CD4-positive, alpha-beta memory T cell (primary cell): ENCODE measurements at regions not wholly inside any gene's neighbourhood (a gene's known extent, or its start where the extent isn't known, plus 50 kb on each side); places are given as distances from the start of the nearest gene placed in this dataset.

ENCODE experiments used
- CTCF ChIA-PET: fragments of 350-600 bp; sonication (Branson Sonifier 250); formaldehyde crosslinking; loops from one replicate; lab custom pipeline; 2021; ENCODE audit warnings: inconsistent platforms; ENCODE audit not compliant: partially characterized antibody; lab: Charles Lee
- POLR2A ChIA-PET: fragments of 350-600 bp; sonication (Branson Sonifier 250); formaldehyde crosslinking; loops from one replicate; lab custom pipeline; 2021; ENCODE audit not compliant: partially characterized antibody; lab: Charles Lee
- DNase-seq, 5 donors: peaks; one replicate each; pipeline versions ENCODE4 v3.0.0 to v3.0.0-alpha.2; 2020 to 2022; ENCODE audit warnings: mixed read lengths in 1 of 5
- H3K27ac ChIP-seq: one replicate; pipeline ENCODE4 v1.7.0; 2013; ENCODE audit warnings: low read depth, low read length
- H3K27me3 ChIP-seq: 2 replicates; pipeline ENCODE4 v1.7.0; 2013; ENCODE audit warnings: mild to moderate bottlenecking, low read length, moderate library complexity; ENCODE audit not compliant: insufficient read depth
- H3K36me3 ChIP-seq: 2 replicates; pipeline ENCODE4 v1.7.0; 2013; ENCODE audit warnings: mild to moderate bottlenecking, low read length, moderate library complexity; ENCODE audit not compliant: insufficient read depth
- H3K4me1 ChIP-seq: 2 replicates; pipeline ENCODE4 v1.7.0; 2013; ENCODE audit warnings: mild to moderate bottlenecking, low read length, moderate library complexity; ENCODE audit not compliant: insufficient read depth
- H3K4me3 ChIP-seq, 2 donors: one replicate each; pipeline ENCODE4 v1.7.0; 2013; ENCODE audit warnings: low read length in 2 of 2, mild to moderate bottlenecking in 1 of 2
- H3K9me3 ChIP-seq, 2 donors: one replicate each; pipeline ENCODE4 v1.7.0; 2013; ENCODE audit warnings: low read length in 2 of 2, control low read depth in 1 of 2; ENCODE audit not compliant: control insufficient read depth in 1 of 2
- H3K27ac Mint-ChIP-seq, 7 donors: one replicate each; pipeline ENCODE4 v1.8.0; 2020 to 2021; ENCODE audit warnings: mixed read lengths in 7 of 7, mild to moderate bottlenecking in 6 of 7, inconsistent platforms in 3 of 7, moderate library complexity in 3 of 7
- H3K27me3 Mint-ChIP-seq, 2 donors: one replicate each; pipeline ENCODE4 v1.8.0; 2020 to 2021; ENCODE audit warnings: mixed read lengths in 2 of 2
- H3K36me3 Mint-ChIP-seq, 2 donors: one replicate each; pipeline ENCODE4 v1.8.0; 2020 to 2021; ENCODE audit warnings: mixed read lengths in 2 of 2, inconsistent platforms in 1 of 2, mild to moderate bottlenecking in 1 of 2
- H3K4me1 Mint-ChIP-seq, 4 donors: one replicate each; pipeline ENCODE4 v1.8.0; 2020 to 2021; ENCODE audit warnings: mixed read lengths in 4 of 4, mild to moderate bottlenecking in 1 of 4
- H3K4me3 Mint-ChIP-seq, 8 donors: one replicate each; pipeline ENCODE4 v1.8.0; 2020 to 2021; ENCODE audit warnings: mixed read lengths in 8 of 8, mild to moderate bottlenecking in 7 of 8, moderate library complexity in 6 of 8, inconsistent platforms in 3 of 8
- H3K9me3 Mint-ChIP-seq, 8 donors: one replicate each; pipeline ENCODE4 v1.8.0; 2020 to 2021; ENCODE audit warnings: mixed read lengths in 8 of 8, mild to moderate bottlenecking in 5 of 8, inconsistent platforms in 3 of 8, moderate library complexity in 1 of 8
- intact Hi-C: fragments of 100-400 bp; cut with micrococcal nuclease; formaldehyde crosslinking; loops from one replicate; pipeline ENCODE4 v1.15.1; 2023

GRCh38 chr13:69450245-69450644 is 657.4 kb upstream of the ATXN8OS start:
- Mint-ChIP-seq H3K36me3 (no peaks in the 10 kb centered on the region), H3K27ac (no peak overlapping the region)
- DNase-seq = no peak

GRCh38 chr13:69425235-69425634 is 682.4 kb upstream of the ATXN8OS start:
- Mint-ChIP-seq H3K36me3 (peaks cover 1 to 8% of the 10 kb centered on the region in 2 donors), H3K27me3 (no peaks in the 10 kb centered on the region), H3K4me3 (no peak overlapping the region), H3K27ac (no peak overlapping the region), H3K4me1 (no peaks in the 10 kb centered on the region), H3K9me3 (peaks cover 0 to 73% (median 50%) of the 10 kb centered on the region in 8 donors)
- no peak overlapping the region for H3K27ac ChIP-seq
- no peaks in the 10 kb centered on the region for H3K4me1 ChIP-seq
- no peaks in the 10 kb centered on the region for H3K36me3 ChIP-seq
- H3K4me3 ChIP-seq = no peak overlapping the region
- no peaks in the 10 kb centered on the region for H3K27me3 ChIP-seq
- CTCF ChIA-PET = no interaction called here
- intact Hi-C loops = no loop called here
- H3K9me3 ChIP-seq = peaks cover 0 to 6% of the 10 kb centered on the region in 2 donors
- POLR2A ChIA-PET = no interaction called here
- DNase-seq = no peak

More at GRCh38 chr13:69450245-69450644, 657.4 kb upstream of the ATXN8OS start:
- intact Hi-C loops = no loop called here
- Mint-ChIP-seq H3K4me1 (no peaks in the 10 kb centered on the region), H3K9me3 (peaks cover 0 to 9% (median 4%) of the 10 kb centered on the region in 8 donors), H3K4me3 (no peak overlapping the region), H3K27me3 (no peaks in the 10 kb centered on the region)
- Histone ChIP-seq H3K4me3 (no peak overlapping the region), H3K27me3 (no peaks in the 10 kb centered on the region), H3K27ac (no peak overlapping the region), H3K4me1 (no peaks in the 10 kb centered on the region), H3K9me3 (peaks cover 0 to 3% of the 10 kb centered on the region in 2 donors), H3K36me3 (no peaks in the 10 kb centered on the region)
- POLR2A ChIA-PET = no interaction called here
- CTCF ChIA-PET = no interaction called here

GRCh38 chr13:69423844-69424243 is 683.8 kb upstream of the ATXN8OS start:
- ChIA-PET POLR2A (no interaction called here), CTCF (no interaction called here)
- H3K4me1 ChIP-seq = no peaks in the 10 kb centered on the region
- no peak overlapping the region for H3K27ac Mint-ChIP-seq
- H3K27me3 Mint-ChIP-seq = no peaks in the 10 kb centered on the region
- no peak overlapping the region for H3K4me3 ChIP-seq
- H3K27ac ChIP-seq = no peak overlapping the region
- H3K4me1 Mint-ChIP-seq = no peaks in the 10 kb centered on the region
- no peaks in the 10 kb centered on the region for H3K36me3 ChIP-seq
- H3K9me3 ChIP-seq = peaks cover 0 to 6% of the 10 kb centered on the region in 2 donors
- peaks cover 1 to 8% of the 10 kb centered on the region in 2 donors for H3K36me3 Mint-ChIP-seq
- DNase-seq = no peak
- intact Hi-C loops = no loop called here
- H3K4me3 Mint-ChIP-seq = no peak overlapping the region
- peaks cover 0 to 69% (median 45%) of the 10 kb centered on the region in 8 donors for H3K9me3 Mint-ChIP-seq
- H3K27me3 ChIP-seq = no peaks in the 10 kb centered on the region

- no peaks in the 10 kb centered on the region for H3K4me1 ChIP-seq
- H3K4me3 Mint-ChIP-seq = no peak overlapping the region
- ChIA-PET POLR2A (no interaction called here), CTCF (no interaction called here)
- H3K36me3 Mint-ChIP-seq = peaks cover 0 to 4% of the 10 kb centered on the region in 2 donors
- no peak overlapping the region for H3K27ac Mint-ChIP-seq
- intact Hi-C loops = no loop called here
- no peaks in the 10 kb centered on the region for H3K4me1 Mint-ChIP-seq
- no peak overlapping the region for H3K27ac ChIP-seq
- DNase-seq = no peak
- no peaks in the 10 kb centered on the region for H3K27me3 Mint-ChIP-seq
- H3K9me3 ChIP-seq = no peaks in the 10 kb centered on the region
- peaks cover 0 to 31% (median 15%) of the 10 kb centered on the region in 8 donors for H3K9me3 Mint-ChIP-seq
- H3K36me3 ChIP-seq = no peaks in the 10 kb centered on the region
- H3K4me3 ChIP-seq = no peak overlapping the region
- no peaks in the 10 kb centered on the region for H3K27me3 ChIP-seq
These were observed 689.3 kb upstream of the ATXN8OS start for GRCh38 chr13:69418319-69418718.

DNA sequence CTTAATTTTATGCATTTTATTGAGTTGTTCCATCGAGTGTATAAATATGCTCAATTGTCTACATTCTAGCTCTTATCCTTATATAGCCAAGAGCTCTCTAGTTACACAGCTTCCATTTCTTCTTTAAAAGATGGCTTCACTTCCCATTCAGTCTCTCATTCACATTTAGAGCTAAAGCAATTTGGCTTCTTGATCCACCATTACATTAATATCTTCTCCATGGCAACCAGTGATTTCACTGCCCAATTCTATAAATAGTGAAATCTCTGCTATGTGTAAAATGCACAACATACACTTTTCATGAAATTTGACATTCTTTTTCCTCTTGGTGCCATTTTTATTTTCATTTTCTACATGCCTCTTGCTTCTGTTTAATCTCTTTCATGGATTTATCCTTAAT is 696.9 kb upstream of the ATXN8OS start:
- Mint-ChIP-seq H3K9me3 (peaks cover 0 to 31% (median 12%) of the 10 kb centered on the region in 8 donors), H3K36me3 (no peaks in the 10 kb centered on the region), H3K27me3 (no peaks in the 10 kb centered on the region), H3K4me3 (no peak overlapping the region), H3K27ac (no peak overlapping the region), H3K4me1 (no peaks in the 10 kb centered on the region)
- Histone ChIP-seq H3K9me3 (no peaks in the 10 kb centered on the region), H3K36me3 (no peaks in the 10 kb centered on the region), H3K4me3 (no peak overlapping the region), H3K4me1 (no peaks in the 10 kb centered on the region), H3K27me3 (no peaks in the 10 kb centered on the region), H3K27ac (no peak overlapping the region)
- ChIA-PET POLR2A (no interaction called here), CTCF (interaction anchor here (1.5 kb wide), 1 partner anchor 16 kb away, joined by 3 read pairs; no protein-coding TSS in a partner anchor)
- intact Hi-C loops = no loop called here
- no peak for DNase-seq

DNA sequence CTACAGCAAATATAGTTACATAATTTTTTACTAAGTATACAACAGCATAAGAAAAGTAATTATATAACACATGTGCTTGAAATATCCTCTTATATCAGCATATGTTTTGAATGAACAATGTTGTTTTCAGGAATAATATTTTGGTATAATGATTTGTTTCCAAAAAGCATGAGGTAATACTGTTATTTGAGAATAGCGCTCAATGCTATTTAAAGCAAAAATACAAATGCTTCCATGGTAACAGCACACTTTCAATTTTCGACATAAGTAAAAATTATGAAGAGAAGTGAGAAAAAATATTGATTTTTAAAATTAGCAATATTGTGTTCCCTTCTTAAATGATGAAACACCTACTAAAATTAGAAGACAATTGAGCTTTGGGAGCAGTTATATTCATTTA is 715.9 kb upstream of the ATXN8OS start:
- Histone ChIP-seq H3K27ac (no peak overlapping the region), H3K36me3 (no peaks in the 10 kb centered on the region), H3K9me3 (no peaks in the 10 kb centered on the region), H3K4me3 (no peak overlapping the region), H3K4me1 (no peaks in the 10 kb centered on the region), H3K27me3 (no peaks in the 10 kb centered on the region)
- H3K27ac Mint-ChIP-seq = no peak overlapping the region
- no peaks in the 10 kb centered on the region for H3K4me1 Mint-ChIP-seq
- CTCF ChIA-PET = no interaction called here
- H3K27me3 Mint-ChIP-seq = no peaks in the 10 kb centered on the region
- intact Hi-C loops = no loop called here
- H3K4me3 Mint-ChIP-seq = no peak overlapping the region
- no peaks in the 10 kb centered on the region for H3K36me3 Mint-ChIP-seq
- H3K9me3 Mint-ChIP-seq = peaks cover 1 to 29% (median 15%) of the 10 kb centered on the region in 8 donors
- POLR2A ChIA-PET = no interaction called here
- no peak for DNase-seq

GRCh38 chr13:69389899-69390298 is 717.7 kb upstream of the ATXN8OS start:
- Histone ChIP-seq H3K27me3 (no peaks in the 10 kb centered on the region), H3K27ac (no peak overlapping the region), H3K36me3 (no peaks in the 10 kb centered on the region), H3K4me3 (no peak overlapping the region), H3K4me1 (no peaks in the 10 kb centered on the region), H3K9me3 (no peaks in the 10 kb centered on the region)
- H3K27ac Mint-ChIP-seq = no peak overlapping the region
- no peaks in the 10 kb centered on the region for H3K27me3 Mint-ChIP-seq
- POLR2A ChIA-PET = no interaction called here
- intact Hi-C loops = no loop called here
- CTCF ChIA-PET = no interaction called here
- no peaks in the 10 kb centered on the region for H3K36me3 Mint-ChIP-seq
- peaks cover 2 to 26% (median 13%) of the 10 kb centered on the region in 8 donors for H3K9me3 Mint-ChIP-seq
- no peak for DNase-seq
- no peaks in the 10 kb centered on the region for H3K4me1 Mint-ChIP-seq
- no peak overlapping the region for H3K4me3 Mint-ChIP-seq
